Hematopoietic multipotent progenitor cell treated with erythropoietin and hydrocortisone succinate and interleukin-3 and kit ligand, for 6 days (in vitro differentiated cells): ENCODE measurements at regions not wholly inside any gene's neighbourhood (a gene's known extent, or its start where the extent isn't known, plus 50 kb on each side); places are given as distances from the start of the nearest gene placed in this dataset.

Experiments used
- DNase-seq: peaks from one replicate; pipeline ENCODE4 v3.0.0-alpha.2; 2015

DNA sequence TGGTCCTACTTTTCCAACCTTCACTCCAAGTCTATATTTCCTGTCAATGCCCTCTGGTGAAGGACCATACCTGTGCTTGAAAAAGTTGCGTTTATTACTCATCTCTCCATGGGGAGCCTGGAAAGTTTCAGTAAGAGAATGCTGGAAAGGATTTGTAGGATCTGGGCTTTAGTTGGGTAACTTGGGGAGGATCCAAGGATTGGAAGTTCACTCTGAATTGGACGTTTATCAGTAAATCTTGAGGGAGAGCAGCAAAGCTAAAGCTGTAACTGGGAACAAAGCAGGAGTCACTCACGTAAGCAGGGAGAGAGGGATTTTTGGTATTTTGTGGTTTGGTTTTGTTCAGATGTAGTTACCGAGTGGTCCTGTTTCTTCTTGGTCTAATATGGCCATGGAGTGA lies 51.4 kb upstream of the NPVF start:
- DNase-seq, result no peak

DNA sequence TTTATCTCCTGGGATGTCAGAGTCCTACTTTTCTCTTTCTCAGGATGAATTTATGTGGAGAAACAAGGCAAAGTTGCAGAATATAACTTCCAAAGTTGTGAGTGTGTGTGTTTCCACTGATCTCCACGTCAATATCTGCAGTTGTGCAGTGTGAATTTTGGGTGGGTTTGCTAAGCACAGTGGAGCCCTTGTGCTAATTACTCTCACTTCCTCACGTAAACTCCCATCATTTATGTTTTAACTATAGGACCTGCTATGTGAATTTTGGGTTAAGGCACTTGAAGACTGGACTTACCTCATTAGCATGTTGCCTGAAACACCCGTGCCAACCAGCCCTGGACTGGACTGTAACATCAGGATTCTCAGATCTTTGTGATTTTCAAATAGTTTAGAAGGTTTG lies 51.9 kb upstream of the NPVF start:
- no peak for DNase-seq

DNA sequence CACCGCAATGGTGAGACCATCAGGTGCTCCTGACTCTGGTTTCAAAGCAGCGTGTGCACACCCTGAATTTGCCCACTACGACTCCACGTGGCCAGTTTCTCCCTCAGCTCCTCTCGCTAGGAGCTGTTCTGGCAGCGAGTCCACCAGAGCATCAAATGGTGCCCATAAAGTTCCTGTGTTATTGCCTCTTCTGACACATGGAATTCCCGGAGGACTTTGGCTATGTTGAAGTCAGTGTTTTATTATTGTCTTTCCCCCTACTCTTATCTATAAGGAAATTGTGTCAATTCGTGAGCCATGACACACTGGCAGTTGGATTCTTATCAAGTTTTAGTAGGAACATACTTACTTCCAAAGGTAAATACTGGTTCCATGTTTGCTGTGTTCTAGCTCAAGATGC lies 53.9 kb upstream of the NPVF start:
- no peak for DNase-seq

DNA sequence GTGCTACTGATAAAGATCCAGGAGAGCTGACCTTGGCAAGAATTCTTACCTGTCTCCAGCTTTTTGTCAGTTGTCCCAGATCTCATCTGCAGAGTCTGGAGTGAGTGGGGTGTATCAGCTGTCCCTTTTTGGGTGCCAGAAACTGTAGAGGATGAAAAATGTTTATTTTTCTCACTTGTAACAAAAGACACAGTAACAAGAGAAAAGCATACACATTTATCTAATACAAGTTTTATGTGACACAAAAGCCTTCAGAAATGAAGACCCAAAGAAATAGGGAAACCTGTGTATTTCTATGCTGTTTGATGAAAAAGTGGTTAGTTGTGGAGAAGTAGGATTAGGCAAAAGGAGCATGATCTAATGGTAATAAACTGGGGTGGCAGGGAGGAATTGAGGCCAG lies 58.5 kb upstream of the NPVF start:
- no peak for DNase-seq

DNA sequence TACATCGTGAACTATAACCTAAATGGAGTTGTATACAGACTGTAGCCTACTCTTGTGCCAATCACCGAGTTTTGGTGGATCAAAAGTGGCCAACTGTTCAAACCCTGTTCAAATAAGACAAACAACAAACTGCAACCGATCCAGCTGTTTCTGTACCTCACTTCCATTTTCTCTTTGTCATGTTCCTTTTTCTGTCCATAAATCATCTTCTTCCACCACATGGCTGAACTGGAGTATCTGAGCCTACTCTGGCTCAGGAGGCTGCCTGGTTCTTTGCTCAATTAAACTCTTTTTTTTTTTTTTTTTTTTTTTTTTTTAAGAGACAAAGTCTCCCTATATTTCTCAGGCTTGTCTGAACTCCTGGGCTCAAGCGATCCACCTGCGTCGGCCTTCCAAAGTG lies 59.0 kb upstream of the NPVF start:
- DNase-seq, result no peak

DNA sequence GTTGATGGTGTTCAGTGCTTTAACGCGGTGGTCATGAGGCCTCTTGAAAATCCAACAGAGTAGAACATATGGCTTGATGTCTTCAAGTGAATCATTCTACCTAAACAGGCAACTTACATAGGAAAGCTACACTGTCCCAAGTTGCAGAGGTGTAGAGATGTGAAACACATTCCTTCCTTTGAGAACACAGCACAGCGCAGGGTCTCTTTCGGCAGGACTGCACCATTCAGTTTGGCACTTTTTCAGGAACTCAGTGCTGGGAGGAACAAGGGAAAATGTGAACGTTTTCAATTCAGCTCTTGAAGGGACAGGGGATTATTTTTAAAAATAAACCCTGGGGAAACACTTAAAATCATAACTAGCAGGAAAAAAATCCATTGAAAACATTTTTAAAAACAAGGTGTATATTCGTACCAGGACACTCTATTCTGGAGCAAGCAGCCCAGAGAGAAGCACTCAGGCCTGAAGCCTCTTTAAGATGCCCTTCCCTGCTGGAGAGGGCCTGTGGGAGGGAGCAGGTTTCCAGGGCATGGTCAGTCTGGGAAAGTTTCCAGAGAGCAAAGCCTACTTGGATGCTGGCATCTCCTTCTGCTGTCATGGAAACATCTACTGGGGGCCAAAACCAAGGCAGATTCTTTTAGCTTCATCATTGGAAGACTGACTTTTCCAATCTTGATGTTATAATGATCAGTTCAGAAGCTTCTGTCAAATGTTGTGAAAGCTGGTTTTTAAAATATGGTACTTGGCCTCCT lies 60.4 kb upstream of the NPVF start:
- no peak for DNase-seq

DNA sequence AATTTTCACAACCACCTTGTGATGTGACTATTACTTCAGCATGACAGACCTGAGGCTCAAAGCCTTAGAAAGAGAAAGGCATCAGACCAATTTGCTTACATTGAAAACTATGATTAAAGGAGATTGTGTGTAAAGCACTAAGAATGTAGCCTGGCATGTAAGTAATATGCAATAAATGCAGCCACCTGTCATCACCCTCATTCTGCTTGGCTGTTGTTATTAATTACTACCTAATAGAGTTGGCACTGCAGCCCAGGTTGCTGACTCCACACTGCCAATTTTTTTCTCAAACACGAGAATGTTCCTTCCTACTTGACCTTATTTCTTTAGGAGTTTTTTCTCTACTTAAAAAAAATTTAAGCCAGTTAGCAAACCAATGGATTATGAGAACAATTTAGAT lies 61.2 kb upstream of the NPVF start:
- DNase-seq, result no peak

DNA sequence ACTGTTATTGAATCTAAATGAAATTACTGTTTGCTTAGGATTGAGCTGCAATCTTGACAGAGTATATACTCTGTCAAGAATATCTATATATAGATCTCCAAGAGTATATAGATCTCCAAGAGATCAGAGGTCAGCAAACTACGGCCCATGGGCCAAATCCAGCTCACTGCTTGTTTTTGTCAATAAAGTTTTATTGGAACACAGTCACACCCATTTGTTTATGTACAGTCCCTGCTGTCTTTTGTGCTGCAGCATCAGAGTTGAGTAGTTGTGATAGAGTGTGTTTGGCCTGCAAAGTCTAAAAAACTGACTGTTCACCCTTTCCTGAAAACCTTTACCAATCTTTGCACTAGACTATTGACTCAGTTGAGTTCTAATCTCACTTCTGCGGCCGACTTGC lies 66.3 kb upstream of the NPVF start:
- no peak for DNase-seq

DNA sequence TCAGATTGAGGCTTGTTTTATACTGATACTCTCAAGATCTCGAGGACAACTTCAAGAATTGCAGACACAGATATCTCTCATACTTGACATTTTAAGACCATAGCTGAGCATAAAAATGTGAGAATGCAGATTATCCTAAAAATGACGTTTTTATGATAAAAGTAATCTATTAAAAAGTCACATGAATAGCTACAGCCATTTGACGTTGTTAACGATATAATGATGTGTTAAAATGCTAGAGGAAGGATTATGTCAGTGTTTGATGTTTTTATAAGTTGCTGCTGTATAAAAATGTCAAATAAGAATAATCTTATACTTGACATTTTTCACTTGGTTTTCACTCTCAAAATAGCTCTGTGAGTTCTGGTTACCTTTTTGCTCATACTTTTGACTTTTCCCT lies 67.1 kb upstream of the NPVF start:
- DNase-seq, result no peak

DNA sequence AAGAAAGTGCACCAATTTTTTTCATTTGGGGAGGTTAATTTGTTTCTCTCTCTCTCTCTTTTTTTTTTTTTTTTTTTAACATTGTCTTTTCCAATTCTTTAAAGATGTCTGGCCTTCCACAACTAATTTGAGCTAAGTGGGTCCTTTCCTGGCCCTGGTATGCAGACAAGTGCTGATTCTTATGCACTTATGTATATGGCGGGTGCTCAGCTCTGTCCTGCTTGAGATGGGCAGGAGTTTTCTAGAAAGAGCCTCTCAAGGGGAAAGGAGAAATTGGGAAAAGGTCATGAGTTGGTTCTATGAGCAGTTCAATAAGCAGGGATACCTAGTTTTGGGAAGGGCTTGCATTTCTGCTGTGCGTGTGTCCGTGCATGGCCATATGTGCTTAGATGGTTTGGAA lies 67.8 kb upstream of the NPVF start:
- no peak for DNase-seq

DNA sequence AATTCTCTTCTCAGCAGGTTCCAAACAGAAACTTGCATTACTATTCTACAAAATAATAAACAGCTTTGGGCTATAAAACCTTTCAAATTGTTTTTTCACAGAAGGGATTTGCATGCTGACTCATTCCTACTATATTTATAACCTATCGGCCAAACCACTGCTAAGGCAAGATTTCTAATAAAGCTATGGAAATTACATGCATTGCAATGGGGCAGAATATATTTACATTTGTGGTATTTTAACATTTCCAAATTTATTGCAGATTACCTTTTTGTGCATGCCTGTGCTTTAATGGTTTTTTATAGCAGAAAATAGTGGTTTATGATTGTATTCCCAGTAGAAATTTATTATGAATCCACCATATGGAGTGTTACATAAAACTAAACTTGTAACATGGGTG lies 69.0 kb upstream of the NPVF start:
- DNase-seq, result no peak

DNA sequence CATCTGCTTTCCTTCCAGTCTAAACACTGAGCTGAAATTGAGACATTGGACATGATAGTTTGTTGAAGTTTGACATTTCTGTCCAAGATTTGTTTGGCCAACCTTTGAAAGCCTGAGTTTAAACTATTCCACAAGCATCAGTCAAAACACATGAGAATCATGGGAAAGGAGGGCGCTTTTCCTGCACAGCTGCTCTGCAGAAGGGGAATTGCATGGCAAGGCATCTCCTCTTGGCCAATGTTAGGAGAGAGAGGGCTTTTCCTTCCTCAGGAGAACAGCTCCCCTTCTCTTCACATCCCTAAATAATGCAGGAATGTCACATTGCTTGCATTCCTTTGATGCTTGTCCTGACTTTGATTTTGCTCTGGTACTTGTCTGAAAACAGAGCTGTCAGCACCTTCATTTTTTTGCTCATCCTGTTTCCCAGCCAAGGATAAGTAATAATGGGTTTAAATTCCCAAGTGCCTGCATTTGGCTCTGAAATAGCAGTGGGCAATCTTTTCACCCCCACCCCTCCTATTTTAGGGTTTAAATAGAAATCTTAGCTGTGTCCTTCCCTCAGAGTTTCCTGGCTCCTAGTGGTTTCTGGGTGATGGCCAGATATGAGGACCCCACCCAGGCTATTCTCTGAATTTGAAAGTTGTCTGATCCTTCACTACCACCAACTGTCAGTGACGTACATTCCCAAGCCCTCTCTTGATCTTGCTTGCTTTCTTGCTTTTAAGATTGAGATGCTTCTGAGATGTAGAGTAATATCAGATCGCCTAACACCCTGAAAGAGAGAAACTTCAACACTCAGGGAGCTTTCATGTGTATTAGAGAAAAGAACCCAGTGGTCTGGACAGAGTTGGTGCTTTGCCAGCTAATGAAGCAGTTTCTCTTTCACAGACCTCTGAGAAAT lies 75.2 kb upstream of the NPVF start:
- peak; percentile 2 for DNase-seq

DNA sequence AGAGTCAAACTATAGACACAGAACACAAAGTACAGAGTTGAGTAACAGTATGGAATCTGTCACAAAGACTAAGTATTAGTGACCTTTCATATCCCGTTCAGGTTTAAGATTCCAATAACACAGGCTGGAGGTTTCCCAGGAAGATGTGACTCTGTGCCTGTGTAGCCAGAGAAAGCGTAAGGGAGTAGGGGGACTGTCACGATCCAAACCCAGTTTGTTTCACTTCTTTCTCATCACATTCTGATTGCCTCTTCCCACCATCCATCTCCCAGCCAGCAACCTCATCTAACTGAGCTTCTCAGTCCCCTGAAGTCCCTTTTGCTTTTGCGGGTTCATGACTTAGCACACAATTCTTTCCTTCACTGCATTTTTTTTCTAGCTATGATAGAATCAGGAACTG lies 76.4 kb upstream of the NPVF start:
- DNase-seq, result no peak

DNA sequence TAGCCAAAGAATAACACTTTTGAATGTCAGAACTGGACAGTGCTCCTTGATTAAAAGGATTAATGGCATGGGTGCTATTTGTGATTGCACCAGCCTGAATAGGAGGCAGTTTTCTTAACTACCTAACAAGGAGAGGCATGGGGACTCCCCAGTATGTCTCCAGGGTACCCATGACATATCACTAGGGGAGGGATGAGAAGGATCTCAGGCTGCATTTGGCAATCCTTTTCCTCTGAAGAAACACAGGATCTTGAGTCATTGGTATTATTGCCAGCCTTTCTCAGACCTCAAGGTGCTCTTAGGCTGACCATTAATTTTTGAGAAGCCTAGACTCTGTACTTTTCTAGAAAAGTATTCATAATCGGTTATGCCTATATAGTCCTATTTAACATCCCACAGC lies 77.5 kb upstream of the NPVF start:
- no peak for DNase-seq

DNA sequence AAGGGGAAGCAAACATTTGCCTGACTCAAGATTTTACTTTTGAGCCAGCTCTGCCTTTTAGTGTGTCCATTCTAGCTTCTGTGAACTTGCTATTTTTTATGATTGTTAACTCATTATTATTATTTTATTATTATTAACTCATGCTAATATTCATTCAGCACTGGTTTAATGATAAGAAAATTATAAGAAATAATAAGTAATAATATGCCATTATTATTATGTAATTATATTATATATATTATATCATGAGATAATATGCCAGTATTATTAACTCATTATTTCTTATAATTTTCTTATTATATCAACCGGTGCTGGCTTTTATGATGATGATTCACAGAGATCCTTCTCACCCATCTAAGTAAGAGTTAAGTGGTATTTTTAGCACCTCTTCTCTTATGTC lies 79.3 kb upstream of the NPVF start:
- DNase-seq, result no peak

DNA sequence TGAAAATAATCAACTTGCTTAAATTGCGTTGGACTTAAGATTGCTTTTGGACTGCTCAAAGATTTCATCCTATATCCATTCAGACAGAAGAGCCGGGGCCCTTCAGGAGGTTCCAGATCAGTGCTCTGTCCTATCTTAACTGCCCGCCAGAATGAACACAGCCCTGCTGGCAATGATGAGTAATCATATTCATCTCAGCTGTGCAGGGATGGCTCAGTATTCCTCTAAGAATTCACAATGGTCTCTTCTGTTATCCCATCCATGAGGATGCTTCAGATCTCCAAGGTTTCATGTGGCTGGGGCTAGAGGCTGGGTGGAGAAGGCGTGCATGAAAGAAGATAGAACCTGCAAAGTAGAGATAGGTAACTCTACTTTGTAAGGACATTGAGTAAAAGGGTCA lies 80.0 kb upstream of the NPVF start:
- no peak for DNase-seq

DNA sequence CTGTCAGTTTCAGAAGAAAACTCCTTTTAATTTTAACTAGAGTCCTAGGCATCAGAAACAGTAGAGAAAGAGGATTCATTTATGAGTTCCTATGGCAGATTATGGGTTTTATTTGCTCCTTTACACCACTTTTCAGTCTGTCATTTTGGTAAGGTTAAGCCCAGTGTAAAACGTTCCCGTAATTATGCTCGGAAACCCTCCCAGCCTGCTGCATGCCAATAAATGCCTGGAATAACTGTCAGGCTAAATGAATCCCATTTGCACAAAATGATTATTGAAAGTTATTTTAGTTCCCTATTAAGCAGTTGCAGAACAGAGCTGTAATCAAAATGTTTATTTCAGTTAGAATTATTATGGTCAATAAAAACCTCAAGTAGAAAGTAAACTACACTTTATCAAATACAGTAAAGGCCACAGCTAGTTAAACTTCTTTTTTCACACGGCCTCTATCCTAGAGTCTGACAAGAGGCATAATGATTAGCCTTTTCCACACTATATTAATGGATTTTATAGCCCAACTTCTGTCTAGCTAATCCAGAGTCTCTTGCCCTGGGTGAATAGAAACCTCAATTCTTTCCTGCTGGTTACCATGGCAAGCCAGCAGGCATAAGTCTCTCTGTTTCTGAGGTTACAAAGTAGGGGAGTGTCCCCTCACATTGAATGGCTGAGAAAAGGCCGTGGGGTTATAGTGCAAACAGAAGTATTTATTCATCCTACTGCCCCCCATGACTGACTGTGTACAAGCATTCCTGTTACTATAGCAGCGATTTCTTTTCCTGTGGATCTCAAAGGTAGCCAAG lies 80.8 kb upstream of the NPVF start:
- DNase-seq, result no peak

DNA sequence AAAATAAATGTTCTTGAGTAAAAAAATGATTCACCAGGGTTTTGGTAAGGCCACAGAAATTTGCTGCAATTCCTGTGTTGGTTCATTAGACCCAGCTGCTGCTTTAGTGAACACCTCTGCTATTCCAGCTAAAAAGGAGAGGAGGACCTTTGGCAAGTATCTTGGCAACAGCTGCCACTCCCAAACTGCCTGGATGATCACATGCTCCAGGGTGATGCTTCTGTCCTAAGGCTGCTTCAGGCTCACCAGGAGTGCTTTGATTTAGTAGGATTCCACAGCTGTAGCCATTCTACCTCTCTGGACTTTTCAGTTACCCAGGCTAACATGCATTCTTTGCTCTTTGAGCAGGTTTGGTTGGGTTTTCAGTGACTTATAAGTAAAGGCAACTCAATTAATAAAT lies 82.6 kb upstream of the NPVF start:
- no peak for DNase-seq

DNA sequence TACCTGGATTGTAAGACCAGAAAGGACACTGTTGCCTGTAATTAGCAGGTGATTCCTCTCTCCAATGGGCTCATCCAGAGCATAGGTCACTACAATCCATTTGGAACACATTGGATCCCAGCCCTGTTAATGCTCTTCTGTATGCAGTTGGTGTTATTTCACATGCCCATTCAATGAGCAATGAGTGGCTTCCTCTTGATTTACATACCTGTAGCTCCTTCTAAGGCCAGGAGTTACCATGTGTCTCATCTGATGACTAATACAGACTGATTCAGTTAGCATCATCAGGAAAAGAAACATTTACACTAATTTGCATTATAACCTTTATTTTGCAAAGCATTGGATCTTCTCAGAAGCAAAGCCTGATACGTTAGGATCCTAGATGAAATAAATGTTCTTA lies 83.1 kb upstream of the NPVF start:
- no peak for DNase-seq

DNA sequence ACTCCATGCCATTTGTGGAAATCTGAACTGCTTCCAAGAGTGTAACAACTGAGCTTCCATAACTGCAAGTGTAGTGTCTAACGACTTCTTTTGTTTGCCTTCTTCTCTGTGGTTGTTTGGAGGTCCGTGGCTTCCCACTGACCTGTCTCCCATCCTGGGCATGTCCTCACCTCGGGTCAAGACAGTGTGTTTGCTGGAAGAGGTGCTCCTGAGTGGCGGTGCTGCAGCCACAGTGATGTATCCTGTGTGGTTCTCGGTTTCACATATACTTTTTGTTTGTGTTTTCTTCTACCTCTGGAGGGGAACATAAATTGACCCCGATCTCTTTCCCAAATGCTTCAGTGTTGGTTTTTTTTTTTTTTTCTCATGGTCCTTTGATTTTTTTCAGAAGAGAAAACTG lies 84.7 kb upstream of the NPVF start:
- DNase-seq, result no peak

DNA sequence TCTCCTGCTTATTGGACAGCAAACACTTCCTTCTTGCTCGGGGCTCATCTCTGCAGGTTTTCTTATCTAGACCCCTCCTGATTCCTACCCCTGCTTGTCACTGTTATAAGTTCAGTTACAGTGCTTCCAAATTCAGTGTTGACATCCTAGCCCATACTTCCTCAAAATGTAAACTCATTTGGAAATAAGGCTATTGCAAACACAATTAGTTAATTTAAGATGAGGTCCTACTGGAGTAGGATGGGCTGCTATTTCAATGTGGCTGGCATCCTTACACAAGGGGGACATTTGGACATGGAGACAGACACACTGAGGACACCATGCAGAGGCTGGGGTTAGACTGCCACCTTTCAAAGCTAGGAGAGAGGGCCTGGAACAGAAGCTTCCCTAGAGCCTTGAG lies 85.2 kb upstream of the NPVF start:
- peak; percentile 2 for DNase-seq

DNA sequence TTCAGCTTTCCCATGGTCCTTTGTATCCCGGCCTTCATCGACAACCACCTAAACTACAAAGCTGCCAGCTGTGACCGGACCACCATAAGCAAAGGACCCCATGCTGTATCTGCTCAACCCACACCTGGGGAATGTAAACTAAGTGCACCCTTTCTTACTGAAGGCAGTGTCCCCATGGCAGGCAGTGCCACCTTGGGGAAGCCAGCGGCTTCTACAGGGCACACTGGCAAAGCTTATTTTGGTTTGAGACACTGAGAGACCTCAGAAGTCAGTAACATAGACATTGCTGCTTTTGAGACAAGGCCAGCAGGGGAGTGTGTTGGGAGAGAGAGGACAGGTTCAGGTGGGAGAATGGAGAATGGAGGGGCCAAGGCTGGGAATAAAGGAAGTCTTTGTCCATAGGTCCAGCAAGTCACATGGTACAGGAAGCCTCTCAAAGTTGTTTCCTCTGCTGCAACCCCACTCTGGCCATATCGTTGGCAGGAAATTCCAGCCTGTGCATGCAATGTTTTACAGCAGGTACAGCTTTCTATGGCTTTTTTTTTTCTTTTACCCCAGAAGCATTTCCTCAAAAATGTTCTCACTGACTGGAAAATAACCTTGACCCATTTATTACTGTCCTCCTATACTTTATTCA lies 85.9 kb upstream of the NPVF start:
- no peak for DNase-seq

DNA sequence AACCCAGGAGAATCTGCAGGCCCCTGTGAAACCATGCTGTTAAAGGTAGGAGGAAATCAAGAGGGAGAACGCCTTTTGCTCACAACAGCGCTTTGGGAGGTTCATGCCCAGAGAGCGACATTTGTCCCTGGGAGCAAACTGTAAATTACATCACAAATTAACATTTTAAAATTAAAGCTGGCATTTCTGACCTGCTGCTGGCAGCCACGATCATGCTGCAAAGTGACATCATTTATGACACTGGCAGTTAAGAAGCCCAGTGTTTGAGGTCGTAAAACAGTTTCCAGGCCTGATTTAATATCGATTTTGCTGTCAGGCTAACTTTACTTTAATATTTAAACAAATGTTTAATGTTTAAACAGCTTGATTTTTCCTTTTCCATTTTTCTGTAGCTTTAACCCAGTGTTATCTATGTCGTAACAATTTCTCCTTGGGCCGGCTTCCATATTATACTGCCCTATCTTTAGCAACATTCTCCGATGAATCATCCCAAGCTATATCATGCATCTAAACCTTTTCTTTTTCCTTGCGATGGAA lies 86.5 kb upstream of the NPVF start:
- no peak for DNase-seq
